Left lung (tissue), 4 donors: ENCODE measurements at regions not wholly inside any gene's neighbourhood (a gene's known extent, or its start where the extent isn't known, plus 50 kb on each side); places are given as distances from the start of the nearest gene placed in this dataset.
A peak's percentile ranks its signal among the peaks of the same experiment; 100 is the strongest.

Experiments used
- ATAC-seq: fragments of 200-7000 bp; cut with Tn5 transposase; one replicate; pipeline ENCODE4 v1.9.1; 2020; ENCODE audit warnings: moderate library complexity
- DNase-seq, 4 donors: peaks; one replicate each; pipeline ENCODE4 v3.0.0-alpha.2; 2013 to 2020
- H3K27ac ChIP-seq, 2 donors: fragments of 200-600 bp; sonication (generic) in 1 of 2; one replicate each; pipeline versions ENCODE4 v1.5.0 to v1.8.0; 2020 to 2021
- H3K27me3 ChIP-seq, 2 donors: fragments of 200-600 bp; sonication (generic) in 1 of 2; one replicate each; pipeline versions ENCODE4 v1.5.0 to v1.8.0; 2020 to 2021
- H3K36me3 ChIP-seq, 2 donors: fragments of 200-600 bp; sonication (generic) in 1 of 2; one replicate each; pipeline versions ENCODE4 v1.5.0 to v1.8.0; 2020 to 2021
- H3K4me1 ChIP-seq, 2 donors: fragments of 200-600 bp; one replicate each; pipeline ENCODE4 v1.8.0; 2021
- H3K4me3 ChIP-seq, 2 donors: fragments of 200-600 bp; sonication (generic) in 1 of 2; one replicate each; pipeline versions ENCODE4 v1.5.0 to v1.8.0; 2020 to 2021; ENCODE audit warnings: mild to moderate bottlenecking in 1 of 2
- H3K9me3 ChIP-seq, 2 donors: fragments of 200-600 bp; sonication (generic) in 1 of 2; one replicate each; pipeline versions ENCODE4 v1.5.0 to v1.8.0; 2020 to 2021
- intact Hi-C, 2 donors: fragments of 100-400 bp; cut with DNase I; formaldehyde crosslinking; loops; one replicate each; pipeline versions ENCODE4 v1.11.2 to v1.14.2; 2022
- TF ChIP-seq, protein P1 (sequence below), 2 donors: fragments of 200-600 bp; sonication (generic) in 1 of 2; IDR thresholded peaks; one replicate each; pipeline versions ENCODE4 v1.5.0 to v1.8.0; 2021; ENCODE audit warnings: antibody characterized with exemption in 2 of 2
- donor health status: DM: no; HTN: yes; CAD: no.
- donor health status: DM: no; HTN: no; CAD: no.

- no peak for DNase-seq
- peak; percentile 78 for ATAC-seq
- Histone ChIP-seq H3K4me1 (no peaks in the 10 kb centered on the region), H3K4me3 (no peak overlapping the region), H3K27ac (peak overlapping the region; percentile 26 to 57), H3K9me3 (no peaks in the 10 kb centered on the region), H3K36me3 (no peaks in the 10 kb centered on the region), H3K27me3 (no peaks in the 10 kb centered on the region)
- intact Hi-C loops = no loop called here
- TF ChIP-seq, protein P1, sequence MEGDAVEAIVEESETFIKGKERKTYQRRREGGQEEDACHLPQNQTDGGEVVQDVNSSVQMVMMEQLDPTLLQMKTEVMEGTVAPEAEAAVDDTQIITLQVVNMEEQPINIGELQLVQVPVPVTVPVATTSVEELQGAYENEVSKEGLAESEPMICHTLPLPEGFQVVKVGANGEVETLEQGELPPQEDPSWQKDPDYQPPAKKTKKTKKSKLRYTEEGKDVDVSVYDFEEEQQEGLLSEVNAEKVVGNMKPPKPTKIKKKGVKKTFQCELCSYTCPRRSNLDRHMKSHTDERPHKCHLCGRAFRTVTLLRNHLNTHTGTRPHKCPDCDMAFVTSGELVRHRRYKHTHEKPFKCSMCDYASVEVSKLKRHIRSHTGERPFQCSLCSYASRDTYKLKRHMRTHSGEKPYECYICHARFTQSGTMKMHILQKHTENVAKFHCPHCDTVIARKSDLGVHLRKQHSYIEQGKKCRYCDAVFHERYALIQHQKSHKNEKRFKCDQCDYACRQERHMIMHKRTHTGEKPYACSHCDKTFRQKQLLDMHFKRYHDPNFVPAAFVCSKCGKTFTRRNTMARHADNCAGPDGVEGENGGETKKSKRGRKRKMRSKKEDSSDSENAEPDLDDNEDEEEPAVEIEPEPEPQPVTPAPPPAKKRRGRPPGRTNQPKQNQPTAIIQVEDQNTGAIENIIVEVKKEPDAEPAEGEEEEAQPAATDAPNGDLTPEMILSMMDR (IDR thresholded peaks at IDR 0.05) = no peak
Measured at GRCh38 chr5:10867389-10868303, 106.6 kb upstream of the DAP start.

- peak overlapping the region in 1 of 2 donors; percentile 57 for H3K27ac ChIP-seq
- no peaks in the 10 kb centered on the region for H3K36me3 ChIP-seq
- no peak overlapping the region for H3K4me3 ChIP-seq
- DNase-seq (no peak), ATAC-seq (peak; percentile 63)
- TF ChIP-seq, protein P1 (IDR thresholded peaks at IDR 0.05) = no peak
- H3K27me3 ChIP-seq = no peaks in the 10 kb centered on the region
- H3K9me3 ChIP-seq = no peaks in the 10 kb centered on the region
- H3K4me1 ChIP-seq = no peaks in the 10 kb centered on the region
- intact Hi-C loops = no loop called here
Measured at GRCh38 chr5:10866913-10867312, 105.9 kb upstream of the DAP start.

- Histone ChIP-seq H3K36me3 (no peaks in the 10 kb centered on the region), H3K9me3 (no peaks in the 10 kb centered on the region), H3K4me3 (no peak overlapping the region), H3K27ac (no peak overlapping the region), H3K4me1 (no peaks in the 10 kb centered on the region), H3K27me3 (no peaks in the 10 kb centered on the region)
- ATAC-seq (peak; percentile 59), DNase-seq (peak in 1 of 4 donors; percentile 21)
- intact Hi-C loops = no loop called here
- TF ChIP-seq, protein P1 (IDR thresholded peaks at IDR 0.05) = peak; percentile 71 to 87
Measured at GRCh38 chr5:10863763-10864383, 102.8 kb upstream of the DAP start.

GRCh38 chr5:10862085-10862484 lies 101.1 kb upstream of the DAP start:
- no peak overlapping the region for H3K27ac ChIP-seq
- no peaks in the 10 kb centered on the region for H3K9me3 ChIP-seq
- TF ChIP-seq, protein P1 (IDR thresholded peaks at IDR 0.05) = no peak
- DNase-seq (no peak), ATAC-seq (no peak)
- no peak overlapping the region for H3K4me3 ChIP-seq
- intact Hi-C loops = no loop called here
- H3K36me3 ChIP-seq = no peaks in the 10 kb centered on the region
- peaks cover 0 to 3% of the 10 kb centered on the region in 2 donors for H3K4me1 ChIP-seq
- peaks cover 0 to 12% of the 10 kb centered on the region in 2 donors for H3K27me3 ChIP-seq

DNA sequence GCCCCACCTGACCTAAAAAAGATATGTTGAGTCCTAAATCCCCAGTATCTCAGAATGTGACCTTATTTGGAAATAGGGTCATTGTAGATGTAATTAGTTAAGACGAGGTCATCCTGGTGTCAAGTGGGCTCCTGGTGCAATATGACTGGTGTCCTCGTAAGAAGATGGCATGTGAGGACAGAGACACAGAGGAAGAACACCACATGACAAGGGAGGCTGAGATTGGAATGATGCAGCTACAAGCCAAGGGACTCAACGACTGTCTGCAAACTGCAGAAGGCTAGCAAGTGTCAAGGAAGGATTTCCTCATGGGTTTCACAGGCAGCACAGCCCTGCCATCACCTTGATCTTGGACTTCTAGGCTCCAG lies 100.4 kb upstream of the DAP start:
- TF ChIP-seq, protein P1 (IDR thresholded peaks at IDR 0.05) = no peak
- no peaks in the 10 kb centered on the region for H3K36me3 ChIP-seq
- H3K27ac ChIP-seq = no peak overlapping the region
- H3K27me3 ChIP-seq = peaks cover 0 to 14% of the 10 kb centered on the region in 2 donors
- no peak for DNase-seq
- intact Hi-C loops = no loop called here
- no peaks in the 10 kb centered on the region for H3K9me3 ChIP-seq
- H3K4me3 ChIP-seq = no peak overlapping the region
- no peak for ATAC-seq
- peaks cover 5 to 8% of the 10 kb centered on the region in 2 donors for H3K4me1 ChIP-seq
